ENCODE measurements at regions not wholly inside any gene's neighbourhood (a gene's known extent, or its start where the extent isn't known, plus 50 kb on each side); places are given as distances from the start of the nearest gene placed in this dataset.

DNA sequence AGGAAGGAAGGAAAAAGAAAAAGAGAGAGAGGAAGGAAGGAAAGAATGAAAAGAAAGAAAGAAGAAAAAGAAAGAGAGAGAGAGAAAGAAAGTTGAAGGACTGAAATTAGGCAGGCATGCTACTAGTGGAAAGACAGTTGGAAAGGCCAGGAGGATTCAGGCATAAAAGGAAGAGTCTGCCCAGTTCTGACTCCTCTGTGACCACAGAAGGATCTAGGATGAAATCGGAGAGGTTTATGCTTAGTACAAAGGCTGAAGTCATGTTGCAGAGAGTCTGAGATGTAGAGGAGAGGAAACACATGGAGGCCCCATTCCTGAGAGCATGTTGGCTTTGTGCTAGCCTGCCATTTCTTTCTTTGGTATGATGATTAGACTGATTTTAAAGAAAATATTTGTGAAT is 246.5 kb upstream of the ARGLU1 start:
- no peak for TF ChIP-seq GLIS3 (CRISPR knock-in tag; IDR thresholded peaks at IDR 0.05)
- no peak for TF ChIP-seq PATZ1 (CRISPR knock-in tag; IDR thresholded peaks at IDR 0.05; ENCODE audit: borderline replicate concordance)
- no peak for TF ChIP-seq CSDC2 (CRISPR knock-in tag; IDR thresholded peaks at IDR 0.05)
- TF ChIP-seq TOX (CRISPR knock-in tag; IDR thresholded peaks at IDR 0.05; ENCODE audit: borderline replicate concordance) = no peak
- TF ChIP-seq ZFP30 (CRISPR knock-in tag; IDR thresholded peaks at IDR 0.05) = no peak
- TF ChIP-seq ZNF8 (CRISPR knock-in tag; IDR thresholded peaks at IDR 0.05) = no peak
- TF ChIP-seq, protein P1, sequence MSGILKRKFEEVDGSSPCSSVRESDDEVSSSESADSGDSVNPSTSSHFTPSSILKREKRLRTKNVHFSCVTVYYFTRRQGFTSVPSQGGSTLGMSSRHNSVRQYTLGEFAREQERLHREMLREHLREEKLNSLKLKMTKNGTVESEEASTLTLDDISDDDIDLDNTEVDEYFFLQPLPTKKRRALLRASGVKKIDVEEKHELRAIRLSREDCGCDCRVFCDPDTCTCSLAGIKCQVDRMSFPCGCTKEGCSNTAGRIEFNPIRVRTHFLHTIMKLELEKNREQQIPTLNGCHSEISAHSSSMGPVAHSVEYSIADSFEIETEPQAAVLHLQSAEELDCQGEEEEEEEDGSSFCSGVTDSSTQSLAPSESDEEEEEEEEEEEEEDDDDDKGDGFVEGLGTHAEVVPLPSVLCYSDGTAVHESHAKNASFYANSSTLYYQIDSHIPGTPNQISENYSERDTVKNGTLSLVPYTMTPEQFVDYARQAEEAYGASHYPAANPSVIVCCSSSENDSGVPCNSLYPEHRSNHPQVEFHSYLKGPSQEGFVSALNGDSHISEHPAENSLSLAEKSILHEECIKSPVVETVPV (CRISPR knock-in tag; IDR thresholded peaks at IDR 0.05) = no peak
- TF ChIP-seq, protein P2, sequence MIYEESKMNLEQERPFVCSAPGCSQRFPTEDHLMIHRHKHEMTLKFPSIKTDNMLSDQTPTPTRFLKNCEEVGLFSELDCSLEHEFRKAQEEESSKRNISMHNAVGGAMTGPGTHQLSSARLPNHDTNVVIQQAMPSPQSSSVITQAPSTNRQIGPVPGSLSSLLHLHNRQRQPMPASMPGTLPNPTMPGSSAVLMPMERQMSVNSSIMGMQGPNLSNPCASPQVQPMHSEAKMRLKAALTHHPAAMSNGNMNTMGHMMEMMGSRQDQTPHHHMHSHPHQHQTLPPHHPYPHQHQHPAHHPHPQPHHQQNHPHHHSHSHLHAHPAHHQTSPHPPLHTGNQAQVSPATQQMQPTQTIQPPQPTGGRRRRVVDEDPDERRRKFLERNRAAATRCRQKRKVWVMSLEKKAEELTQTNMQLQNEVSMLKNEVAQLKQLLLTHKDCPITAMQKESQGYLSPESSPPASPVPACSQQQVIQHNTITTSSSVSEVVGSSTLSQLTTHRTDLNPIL (CRISPR knock-in tag; IDR thresholded peaks at IDR 0.05; ENCODE audit: low read depth) = no peak
- TF ChIP-seq SNAI2 (CRISPR knock-in tag; IDR thresholded peaks at IDR 0.05) = no peak
- TF ChIP-seq ISL1 (CRISPR knock-in tag; IDR thresholded peaks at IDR 0.05) = no peak
